Breast epithelium (tissue), 3 donors: ENCODE measurements at regions not wholly inside any gene's neighbourhood (a gene's known extent, or its start where the extent isn't known, plus 50 kb on each side); places are given as distances from the start of the nearest gene placed in this dataset.

ENCODE experiments used
- CTCF ChIP-seq, 3 donors: fragments of 450-650 bp; IDR thresholded peaks; one replicate each; pipeline ENCODE4 v1.5.1; 2016 to 2017; ENCODE audit warnings: antibody characterized with exemption in 3 of 3, mild to moderate bottlenecking in 3 of 3, moderate library complexity in 3 of 3
- POLR2AphosphoS5 ChIP-seq, 3 donors: sonication (generic); formaldehyde crosslinking; IDR thresholded peaks; one replicate each; pipeline ENCODE4 v1.6.1; 2017; ENCODE audit warnings: antibody characterized with exemption in 3 of 3

GRCh38 chr3:156010829-156011228 is 109.5 kb upstream of the KCNAB1 start:
- TF ChIP-seq CTCF (IDR thresholded peaks at IDR 0.05) (no peak), POLR2AphosphoS5 (IDR thresholded peaks at IDR 0.05) (no peak)
